H1 (cell line): ENCODE measurements at regions not wholly inside any gene's neighbourhood (a gene's known extent, or its start where the extent isn't known, plus 50 kb on each side); places are given as distances from the start of the nearest gene placed in this dataset.

Experiments
- CTCF ChIA-PET: fragments of 300-600 bp; sonication (Branson Sonifier 250); formaldehyde crosslinking; loops from one replicate; lab custom pipeline; 2021; ENCODE audit not compliant: partially characterized antibody; lab: Charles Lee
- POLR2A ChIA-PET: fragments of 300-600 bp; sonication (Branson Sonifier 250); formaldehyde crosslinking; loops from one replicate; lab custom pipeline; 2021; ENCODE audit warnings: inconsistent platforms; ENCODE audit not compliant: partially characterized antibody; lab: Charles Lee
- DNase-seq, 2 experiments: peaks; one replicate each; pipeline versions ENCODE4 v3.0.0 to v3.0.0-alpha.2; 2010 to 2022; ENCODE audit warnings: low spot score in 2 of 2, low read depth in 1 of 2, mixed read lengths in 1 of 2
- FAIRE-seq: peaks from 2 replicates; lab custom pipeline; 2011; peaks lifted over from hg19 to GRCh38; lab: Jason Lieb, UNC
- H2AFZ ChIP-seq: 2 replicates; pipeline ENCODE4 v1.8.1; 2012; ENCODE audit warnings: low read length, inconsistent platforms
- H2AK5ac ChIP-seq: 2 replicates; pipeline ENCODE4 v1.6.1; 2013; ENCODE audit warnings: low read depth, low read length
- H2BK120ac ChIP-seq: replicated peaks from 2 replicates; pipeline ENCODE3; 2013; ENCODE audit warnings: low read depth, low read length, inconsistent platforms
- H2BK12ac ChIP-seq: 2 replicates; pipeline ENCODE4 v1.6.1; 2013; ENCODE audit warnings: low read depth, low read length
- H2BK15ac ChIP-seq: 2 replicates; pipeline ENCODE4 v1.6.1; 2013; ENCODE audit warnings: low read length
- H2BK20ac ChIP-seq: 2 replicates; pipeline ENCODE4 v1.6.1; 2013; ENCODE audit warnings: low read length
- H2BK5ac ChIP-seq: 2 replicates; pipeline ENCODE4 v1.6.1; 2013; ENCODE audit warnings: low read depth, low read length
- H3K14ac ChIP-seq: 2 replicates; pipeline ENCODE4 v1.6.1; 2013; ENCODE audit warnings: inconsistent platforms; ENCODE audit not compliant: insufficient read length
- H3K18ac ChIP-seq: 2 replicates; pipeline ENCODE4 v1.6.1; 2013; ENCODE audit warnings: low read length; ENCODE audit errors: extremely low read depth
- H3K23ac ChIP-seq: 2 replicates; pipeline ENCODE4 v1.6.1; 2013; ENCODE audit warnings: inconsistent platforms; ENCODE audit not compliant: insufficient read length
- H3K23me2 ChIP-seq: 2 replicates; pipeline ENCODE4 v1.6.1; 2013; ENCODE audit warnings: low read depth, low read length
- H3K27ac ChIP-seq: 2 replicates; pipeline ENCODE4 v1.6.1; 2011; ENCODE audit warnings: low read depth, low read length, inconsistent platforms
- H3K27me3 ChIP-seq, 4 experiments: replicated peaks in 1 of 4; 1 replicate in 1 of 4; 2 replicates in 3 of 4; pipeline versions ENCODE4 v1.6.1 to v1.8.1; 2011 to 2013; ENCODE audit warnings: low read length in 3 of 4, mild to moderate bottlenecking in 3 of 4, inconsistent platforms in 2 of 4, mixed read lengths in 2 of 4, moderate library complexity in 1 of 4; ENCODE audit not compliant: control insufficient read depth in 3 of 4, insufficient read depth in 3 of 4; ENCODE audit errors: extremely low read depth in 1 of 4
- H3K36me3 ChIP-seq, 4 experiments: 2 replicates each; pipeline versions ENCODE4 v1.6.1 to v1.8.1; 2011 to 2013; ENCODE audit warnings: mild to moderate bottlenecking in 4 of 4, low read length in 3 of 4, moderate library complexity in 2 of 4, control low read depth in 1 of 4, inconsistent platforms in 1 of 4; ENCODE audit not compliant: insufficient read depth in 4 of 4, control insufficient read depth in 2 of 4
- H3K4ac ChIP-seq: replicated peaks from 2 replicates; pipeline ENCODE3; 2013; ENCODE audit warnings: low read length, low read depth, mixed read lengths, inconsistent platforms; ENCODE audit not compliant: insufficient read length
- H3K4me1 ChIP-seq, 4 experiments: replicated peaks in 1 of 4; 1 replicate in 1 of 4; 2 replicates in 3 of 4; pipeline versions ENCODE4 v1.6.1 to v1.8.1; 2011 to 2013; ENCODE audit warnings: low read length in 3 of 4, inconsistent platforms in 2 of 4, mixed read lengths in 1 of 4; ENCODE audit not compliant: insufficient read depth in 4 of 4, control insufficient read depth in 3 of 4
- H3K4me2 ChIP-seq, 2 experiments: 2 replicates each; pipeline versions ENCODE4 v1.6.1 to v1.8.1; 2011 to 2013; ENCODE audit warnings: low read depth in 2 of 2, low read length in 2 of 2, control low read depth in 1 of 2, inconsistent platforms in 1 of 2, mild to moderate bottlenecking in 1 of 2; ENCODE audit not compliant: insufficient read depth in 1 of 2
- H3K4me3 ChIP-seq, 4 experiments: fragments of 200-600, 300-600 bp in 1 of 4; sonication (generic), shearing (Covaris generic), sonication (Bioruptor Twin) in 1 of 4; 2 replicates each; pipeline versions ENCODE4 v1.5.1 to v1.8.1; 2011 to 2016; ENCODE audit warnings: low read length in 4 of 4, low read depth in 3 of 4, control low read depth in 2 of 4, inconsistent platforms in 2 of 4, mild to moderate bottlenecking in 2 of 4, mixed read lengths in 1 of 4, moderate library complexity in 1 of 4; ENCODE audit not compliant: insufficient read depth in 2 of 4; ENCODE audit errors: extremely low read depth in 1 of 4
- H3K56ac ChIP-seq: replicated peaks from 2 replicates; pipeline ENCODE3; 2013; ENCODE audit warnings: low read depth, mild to moderate bottlenecking, mixed read lengths, low read length, inconsistent platforms; ENCODE audit not compliant: insufficient read length
- H3K79me1 ChIP-seq: 2 replicates; pipeline ENCODE4 v1.6.1; 2013; ENCODE audit warnings: low read depth, low read length, control low read depth
- H3K79me2 ChIP-seq, 2 experiments: 2 replicates each; pipeline versions ENCODE4 v1.6.1 to v1.8.1; 2012 to 2013; ENCODE audit warnings: low read length in 2 of 2, mild to moderate bottlenecking in 2 of 2, inconsistent platforms in 1 of 2; ENCODE audit not compliant: insufficient read depth in 2 of 2, control insufficient read depth in 1 of 2
- H3K9ac ChIP-seq, 4 experiments: replicated peaks in 1 of 4; 1 replicate in 1 of 4; 2 replicates in 3 of 4; pipeline versions ENCODE4 v1.6.1 to v1.8.1; 2011 to 2013; ENCODE audit warnings: low read depth in 3 of 4, low read length in 3 of 4, control low read depth in 2 of 4, mild to moderate bottlenecking in 2 of 4, moderate library complexity in 2 of 4, inconsistent platforms in 1 of 4; ENCODE audit errors: extremely low read depth in 1 of 4
- H3K9me3 ChIP-seq, 2 experiments: 2 replicates each; pipeline versions ENCODE4 v1.6.1 to v1.8.1; 2012 to 2013; ENCODE audit warnings: mild to moderate bottlenecking in 2 of 2, moderate library complexity in 2 of 2, control low read depth in 1 of 2, inconsistent platforms in 1 of 2, low read depth in 1 of 2, low read length in 1 of 2, mixed read lengths in 1 of 2; ENCODE audit not compliant: insufficient read depth in 2 of 2
- H4K20me1 ChIP-seq, 2 experiments: replicated peaks in 1 of 2; 2 replicates each; pipeline versions ENCODE3 to v1.8.1; 2011 to 2013; ENCODE audit warnings: inconsistent platforms in 2 of 2, low read length in 2 of 2, mild to moderate bottlenecking in 1 of 2; ENCODE audit not compliant: insufficient read depth in 2 of 2, control insufficient read depth in 1 of 2
- H4K5ac ChIP-seq: 2 replicates; pipeline ENCODE4 v1.6.1; 2013; ENCODE audit warnings: low read length, low read depth, mixed read lengths, inconsistent platforms; ENCODE audit not compliant: insufficient read length
- H4K8ac ChIP-seq: 2 replicates; pipeline ENCODE4 v1.8.0; 2013; ENCODE audit warnings: mild to moderate bottlenecking, moderate library complexity, low read length, inconsistent platforms; ENCODE audit not compliant: insufficient read depth; ENCODE audit errors: extremely low read depth
- H4K91ac ChIP-seq: replicated peaks from 2 replicates; pipeline ENCODE3; 2013; ENCODE audit warnings: low read length, mixed read lengths, inconsistent platforms; ENCODE audit not compliant: insufficient read length
- ATF2 ChIP-seq: IDR thresholded peaks from 2 replicates; pipeline ENCODE4 v1.6.1; 2012; ENCODE audit warnings: low read length, inconsistent platforms
- CEBPB ChIP-seq: IDR thresholded peaks from 2 replicates; pipeline ENCODE4 v1.6.1; 2012; ENCODE audit warnings: low read depth, low read length
- CHD2 ChIP-seq: IDR thresholded peaks from 2 replicates; pipeline ENCODE4 v1.6.1; 2012; ENCODE audit warnings: low read length, improper control_type of control experiment
- CTCF ChIP-seq, 3 experiments: IDR thresholded peaks; 1 replicate in 2 of 3; 2 replicates in 1 of 3; pipeline versions ENCODE4 v1.5.1 to v1.6.1; 2011; ENCODE audit warnings: low read length in 3 of 3, mild to moderate bottlenecking in 3 of 3, inconsistent platforms in 2 of 3, low read depth in 1 of 3, moderate library complexity in 1 of 3; ENCODE audit not compliant: insufficient read depth in 1 of 3; ENCODE audit errors: control extremely low read depth in 1 of 3
- E2F6 ChIP-seq: IDR thresholded peaks from 2 replicates; pipeline ENCODE4 v1.6.1; 2012; ENCODE audit warnings: inconsistent platforms
- JUND ChIP-seq: IDR thresholded peaks from 2 replicates; pipeline ENCODE4 v1.6.1; 2011; ENCODE audit warnings: mild to moderate bottlenecking, improper control_type of control experiment, low read length
- NRF1 ChIP-seq: IDR thresholded peaks from 2 replicates; pipeline ENCODE4 v1.6.1; 2011; ENCODE audit warnings: mild to moderate bottlenecking, low read depth, low read length, improper control_type of control experiment
- POLR2A ChIP-seq, 2 experiments: IDR thresholded peaks; 1 replicate in 1 of 2; 2 replicates in 1 of 2; pipeline ENCODE4 v1.6.1; 2011; ENCODE audit warnings: low read depth in 2 of 2, low read length in 2 of 2, mild to moderate bottlenecking in 2 of 2; ENCODE audit errors: control extremely low read depth in 1 of 2
- POLR2AphosphoS5 ChIP-seq: IDR thresholded peaks from 2 replicates; pipeline ENCODE4 v1.6.1; 2011; ENCODE audit warnings: low read depth, low read length
- RXRA ChIP-seq: IDR thresholded peaks from 2 replicates; pipeline ENCODE4 v1.6.1; 2011; ENCODE audit warnings: low read depth, mild to moderate bottlenecking, low read length, moderate library complexity; ENCODE audit not compliant: insufficient read depth
- SP1 ChIP-seq: IDR thresholded peaks from 2 replicates; pipeline ENCODE4 v1.6.1; 2011; ENCODE audit warnings: low read depth, low read length
- SP4 ChIP-seq: IDR thresholded peaks from 2 replicates; pipeline ENCODE4 v1.6.1; 2012; ENCODE audit warnings: low read length, inconsistent platforms
- WGBS, 2 experiments: shearing (Covaris generic) in 1 of 2; methylation state at CpG; one replicate each; pipeline versions ENCODE4 v1.1.6 to v1.1.7; 2013 to 2015; ENCODE audit warnings: low lambda C conversion rate in 2 of 2, mixed read lengths in 2 of 2, inconsistent platforms in 1 of 2, low coverage in 1 of 2, missing lambda C conversion rate in 1 of 2; ENCODE audit not compliant: insufficient replicate concordance in 2 of 2, insufficient coverage in 1 of 2, insufficient read length in 1 of 2; ENCODE audit errors: extremely low coverage in 1 of 2, missing lambda C conversion rate in 1 of 2; 5-methylcytosine and 5-hydroxymethylcytosine counted together

- FAIRE-seq (no peak), DNase-seq (no peak)
- H3K23ac ChIP-seq = no peak overlapping the region
- H4K91ac ChIP-seq = no peak overlapping the region
- H3K9me3 ChIP-seq = no peaks in the 10 kb centered on the region
- no peak overlapping the region for H3K14ac ChIP-seq
- H2BK15ac ChIP-seq = no peak overlapping the region
- no peak overlapping the region for H2BK5ac ChIP-seq
- H3K27ac ChIP-seq = no peak overlapping the region
- no peak overlapping the region for H2AK5ac ChIP-seq
- H4K20me1 ChIP-seq = no peaks in the 10 kb centered on the region
- H3K4ac ChIP-seq = no peak overlapping the region
- POLR2A ChIA-PET = no interaction called here
- H4K5ac ChIP-seq = no peak overlapping the region
- no peak overlapping the region for H2AFZ ChIP-seq
- H3K18ac ChIP-seq = no peak overlapping the region
- no peak overlapping the region for H2BK20ac ChIP-seq
- no peaks in the 10 kb centered on the region for H3K79me2 ChIP-seq
- no peaks in the 10 kb centered on the region for H3K36me3 ChIP-seq
- no peak overlapping the region for H3K4me3 ChIP-seq
- WGBS, 2 experiments = 80% methylated on average over 1 of the region's 1 CpG; no CpG with 5 or more reads in 1 of the 2 experiments
- H3K27me3 ChIP-seq = no peaks in the 10 kb centered on the region
- H3K79me1 ChIP-seq = no peaks in the 10 kb centered on the region
- H2BK12ac ChIP-seq = no peak overlapping the region
- H2BK120ac ChIP-seq = no peak overlapping the region
- no peak overlapping the region for H3K56ac ChIP-seq
- no peaks in the 10 kb centered on the region for H3K23me2 ChIP-seq
- H3K4me1 ChIP-seq = no peaks in the 10 kb centered on the region
- CTCF ChIA-PET = no interaction called here
- H3K9ac ChIP-seq = no peak overlapping the region
- no peak overlapping the region for H4K8ac ChIP-seq
- H3K4me2 ChIP-seq = no peak overlapping the region
- TF ChIP-seq CHD2 = no peak
- TF ChIP-seq SP4 = no peak
- TF ChIP-seq CTCF (IDR thresholded peaks at IDR 0.05; ENCODE audit: control extremely low read depth in 1 of 3, insufficient read depth in 1 of 3, low read depth in 1 of 3, low read length in 3 of 3) = no peak
- no peak for TF ChIP-seq NRF1
- TF ChIP-seq E2F6 = no peak
- TF ChIP-seq POLR2AphosphoS5 = no peak
- no peak for TF ChIP-seq SP1
- TF ChIP-seq RXRA = no peak
- TF ChIP-seq JUND = no peak
- TF ChIP-seq CEBPB = no peak
- TF ChIP-seq POLR2A (IDR thresholded peaks at IDR 0.05; ENCODE audit: control extremely low read depth in 1 of 2, low read depth in 2 of 2, low read length in 2 of 2) = no peak
- TF ChIP-seq ATF2 = no peak
Measured at GRCh38 chr14:44180975-44181374, 326.1 kb downstream of the FSCB start.
